CD4-positive, alpha-beta T cell (primary cell): ENCODE measurements at regions not wholly inside any gene's neighbourhood (a gene's known extent, or its start where the extent isn't known, plus 50 kb on each side); places are given as distances from the start of the nearest gene placed in this dataset.

Source experiments
- ATAC-seq: fragments of 200-7000 bp; cut with Tn5 transposase; one replicate; pipeline ENCODE4 v1.10.0; 2022; ENCODE audit warnings: mild to moderate bottlenecking; ENCODE audit not compliant: poor library complexity
- CTCF ChIA-PET: fragments of 350-600 bp; sonication (Branson Sonifier 250); formaldehyde crosslinking; loops from one replicate; lab custom pipeline; 2021; ENCODE audit warnings: antibody characterized with exemption, inconsistent platforms; lab: Charles Lee
- POLR2A ChIA-PET: fragments of 350-600 bp; sonication (Branson Sonifier 250); formaldehyde crosslinking; loops from one replicate; lab custom pipeline; 2021; ENCODE audit warnings: antibody characterized with exemption, inconsistent platforms; lab: Charles Lee
- DNase-seq, 14 experiments: peaks; one replicate each; pipeline ENCODE4 v3.0.0-alpha.2; 2013 to 2020; ENCODE audit warnings: mixed read lengths in 2 of 14
- H3K27ac ChIP-seq, 2 donors: one replicate each; pipeline versions ENCODE4 v1.5.1 to v1.7.0; 2013; ENCODE audit warnings: low read length in 2 of 2, low read depth in 1 of 2, mild to moderate bottlenecking in 1 of 2
- H3K27me3 ChIP-seq, 2 experiments: 1 replicate in 1 of 2; 2 replicates in 1 of 2; pipeline versions ENCODE4 v1.6.1 to v1.7.0; 2013; ENCODE audit warnings: low read length in 2 of 2, control low read depth in 1 of 2, mild to moderate bottlenecking in 1 of 2, moderate library complexity in 1 of 2; ENCODE audit not compliant: insufficient read depth in 2 of 2, control insufficient read depth in 1 of 2
- H3K36me3 ChIP-seq: one replicate; pipeline ENCODE4 v1.6.1; 2013; ENCODE audit warnings: low read length, control low read depth; ENCODE audit not compliant: insufficient read depth
- H3K4me1 ChIP-seq: one replicate; pipeline ENCODE4 v1.6.1; 2013; ENCODE audit warnings: low read length, control low read depth; ENCODE audit not compliant: insufficient read depth
- H3K4me3 ChIP-seq: one replicate; pipeline ENCODE4 v1.5.1; 2013; ENCODE audit warnings: mild to moderate bottlenecking, low read length, moderate library complexity
- H3K9me3 ChIP-seq, 2 experiments: 1 replicate in 1 of 2; 2 replicates in 1 of 2; pipeline versions ENCODE4 v1.6.1 to v1.7.0; 2013; ENCODE audit warnings: low read length in 2 of 2, mild to moderate bottlenecking in 2 of 2, control low read depth in 1 of 2, moderate library complexity in 1 of 2; ENCODE audit not compliant: control insufficient read depth in 1 of 2, insufficient read depth in 1 of 2
- H3K27ac Mint-ChIP-seq: one replicate; pipeline ENCODE4 v1.8.0; 2020; ENCODE audit warnings: mixed read lengths
- H3K27me3 Mint-ChIP-seq: one replicate; pipeline ENCODE4 v1.8.0; 2021; ENCODE audit warnings: mixed read lengths
- H3K36me3 Mint-ChIP-seq: one replicate; pipeline ENCODE4 v1.8.0; 2021; ENCODE audit warnings: low read depth, mixed read lengths
- H3K4me1 Mint-ChIP-seq: one replicate; pipeline ENCODE4 v1.8.0; 2021; ENCODE audit warnings: low read depth, mixed read lengths
- H3K4me3 Mint-ChIP-seq: one replicate; pipeline ENCODE4 v1.8.0; 2020; ENCODE audit warnings: mild to moderate bottlenecking, mixed read lengths
- H3K9me3 Mint-ChIP-seq: one replicate; pipeline ENCODE4 v1.8.0; 2020; ENCODE audit warnings: mixed read lengths
- intact Hi-C, 2 experiments: fragments of 100-400 bp; cut with DNase I in 1 of 2; cut with micrococcal nuclease in 1 of 2; formaldehyde crosslinking; loops; one replicate each; pipeline versions ENCODE4 v1.15.1 to v1.9.0; 2023 to 2025; cut with DNase I, micrococcal nuclease
- TF ChIP-seq, protein P1 (sequence below): fragments of 200-600 bp; IDR thresholded peaks from one replicate; pipeline ENCODE4 v1.8.0; 2022; ENCODE audit warnings: antibody characterized with exemption, mild to moderate bottlenecking

DNA sequence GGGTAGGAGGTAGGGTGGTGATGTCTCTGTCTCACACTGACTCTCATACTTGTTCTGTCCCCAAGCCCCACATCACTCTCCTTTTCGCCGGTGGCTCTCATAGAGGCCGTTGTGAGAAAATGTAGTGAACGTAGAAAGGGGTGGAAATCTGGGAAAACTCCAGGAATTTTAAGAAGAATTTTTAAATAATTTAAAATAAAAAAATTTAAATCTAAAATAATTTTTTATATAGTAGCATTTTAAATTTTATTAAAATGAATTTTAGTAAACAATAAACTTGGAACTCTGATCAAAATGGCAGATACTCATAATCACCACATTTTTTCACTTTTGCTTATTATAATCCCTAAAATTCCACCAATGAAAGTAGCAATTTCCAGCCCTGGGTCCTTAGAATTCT lies 473.6 kb upstream of the ZFHX3 start:
- TF ChIP-seq, protein P1, sequence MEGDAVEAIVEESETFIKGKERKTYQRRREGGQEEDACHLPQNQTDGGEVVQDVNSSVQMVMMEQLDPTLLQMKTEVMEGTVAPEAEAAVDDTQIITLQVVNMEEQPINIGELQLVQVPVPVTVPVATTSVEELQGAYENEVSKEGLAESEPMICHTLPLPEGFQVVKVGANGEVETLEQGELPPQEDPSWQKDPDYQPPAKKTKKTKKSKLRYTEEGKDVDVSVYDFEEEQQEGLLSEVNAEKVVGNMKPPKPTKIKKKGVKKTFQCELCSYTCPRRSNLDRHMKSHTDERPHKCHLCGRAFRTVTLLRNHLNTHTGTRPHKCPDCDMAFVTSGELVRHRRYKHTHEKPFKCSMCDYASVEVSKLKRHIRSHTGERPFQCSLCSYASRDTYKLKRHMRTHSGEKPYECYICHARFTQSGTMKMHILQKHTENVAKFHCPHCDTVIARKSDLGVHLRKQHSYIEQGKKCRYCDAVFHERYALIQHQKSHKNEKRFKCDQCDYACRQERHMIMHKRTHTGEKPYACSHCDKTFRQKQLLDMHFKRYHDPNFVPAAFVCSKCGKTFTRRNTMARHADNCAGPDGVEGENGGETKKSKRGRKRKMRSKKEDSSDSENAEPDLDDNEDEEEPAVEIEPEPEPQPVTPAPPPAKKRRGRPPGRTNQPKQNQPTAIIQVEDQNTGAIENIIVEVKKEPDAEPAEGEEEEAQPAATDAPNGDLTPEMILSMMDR: no peak
- no peaks in the 10 kb centered on the region for H3K4me1 ChIP-seq
- H3K4me1 Mint-ChIP-seq: no peaks in the 10 kb centered on the region
- H3K4me3 ChIP-seq: no peak overlapping the region
- DNase-seq (no peak), ATAC-seq (no peak)
- H3K27ac ChIP-seq: no peak overlapping the region
- no peaks in the 10 kb centered on the region for H3K9me3 Mint-ChIP-seq
- ChIA-PET POLR2A (no interaction called here), CTCF (no interaction called here)
- H3K9me3 ChIP-seq: no peaks in the 10 kb centered on the region
- H3K27me3 Mint-ChIP-seq: no peaks in the 10 kb centered on the region
- intact Hi-C loops: no loop called here
- H3K36me3 ChIP-seq: no peaks in the 10 kb centered on the region
- no peak overlapping the region for H3K27ac Mint-ChIP-seq
- no peak overlapping the region for H3K4me3 Mint-ChIP-seq
- no peaks in the 10 kb centered on the region for H3K27me3 ChIP-seq
- H3K36me3 Mint-ChIP-seq: no peaks in the 10 kb centered on the region

DNA sequence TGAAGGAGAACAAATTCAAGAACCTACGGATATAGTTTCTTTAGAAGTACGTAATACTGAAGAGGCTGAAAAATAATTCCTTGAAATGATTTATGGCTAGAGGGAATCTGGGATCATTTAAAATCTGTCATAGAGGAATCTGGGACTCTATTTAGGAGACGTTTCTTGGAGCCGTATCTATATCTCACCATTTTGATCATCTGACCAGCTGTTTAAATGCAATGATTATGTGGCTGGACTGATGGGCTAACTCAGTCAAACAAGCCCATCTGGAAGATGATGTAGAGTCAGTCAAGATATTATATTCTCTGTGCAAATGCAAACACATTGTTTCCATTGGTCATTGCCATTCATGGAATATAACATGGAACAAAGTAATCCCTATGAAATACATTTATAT lies 467.7 kb upstream of the ZFHX3 start:
- ChIA-PET POLR2A (no interaction called here), CTCF (no interaction called here)
- H3K4me3 Mint-ChIP-seq: no peak overlapping the region
- peaks cover 8% of the 10 kb centered on the region for H3K27me3 Mint-ChIP-seq
- Histone ChIP-seq H3K4me3 (no peak overlapping the region), H3K9me3 (no peaks in the 10 kb centered on the region), H3K4me1 (no peaks in the 10 kb centered on the region), H3K27ac (no peak overlapping the region), H3K27me3 (no peaks in the 10 kb centered on the region), H3K36me3 (no peaks in the 10 kb centered on the region)
- intact Hi-C loops: no loop called here
- TF ChIP-seq, protein P1: no peak
- no peaks in the 10 kb centered on the region for H3K4me1 Mint-ChIP-seq
- ATAC-seq: no peak
- H3K9me3 Mint-ChIP-seq: peaks cover 2% of the 10 kb centered on the region
- no peak for DNase-seq
- no peaks in the 10 kb centered on the region for H3K36me3 Mint-ChIP-seq
- no peak overlapping the region for H3K27ac Mint-ChIP-seq

GRCh38 chr16:73510852-73511251 lies 462.9 kb upstream of the ZFHX3 start:
- Histone ChIP-seq H3K4me1 (no peaks in the 10 kb centered on the region), H3K27ac (no peak overlapping the region), H3K9me3 (no peaks in the 10 kb centered on the region), H3K4me3 (no peak overlapping the region), H3K36me3 (no peaks in the 10 kb centered on the region), H3K27me3 (no peaks in the 10 kb centered on the region)
- Mint-ChIP-seq H3K36me3 (no peaks in the 10 kb centered on the region), H3K27ac (no peak overlapping the region), H3K27me3 (peaks cover 8% of the 10 kb centered on the region), H3K4me1 (no peaks in the 10 kb centered on the region), H3K4me3 (no peak overlapping the region), H3K9me3 (peaks cover under 1% of the 10 kb centered on the region)
- intact Hi-C loops: no loop called here
- DNase-seq (no peak), ATAC-seq (no peak)
- TF ChIP-seq, protein P1: no peak
- CTCF ChIA-PET: no interaction called here
- POLR2A ChIA-PET: no interaction called here
